ENCODE measurements at regions not wholly inside any gene's neighbourhood (a gene's known extent, or its start where the extent isn't known, plus 50 kb on each side); places are given as distances from the start of the nearest gene placed in this dataset.

GRCh38 chr4:100071506-100071905, 118.8 kb downstream of the DDIT4L start:
- no peaks in the 10 kb centered on the region for H3K27me3 ChIP-seq (replicated peaks; ENCODE audit: insufficient read depth)
- H3K27ac ChIP-seq = no peak overlapping the region
- ATAC-seq (ENCODE audit: insufficient number of reproducible peaks, low FRiP score, low read depth) (no peak), DNase-seq (ENCODE audit: low spot score) (no peak)
- no peaks in the 10 kb centered on the region for H3K4me1 ChIP-seq (ENCODE audit: control insufficient read depth in 1 of 2, low read depth in 2 of 2)
- no peaks in the 10 kb centered on the region for H3K9me3 ChIP-seq
- TF ChIP-seq CTCF (IDR thresholded peaks at IDR 0.05) = no peak
- H3K4me3 ChIP-seq = no peak overlapping the region
- H3K36me3 ChIP-seq = no peaks in the 10 kb centered on the region

GRCh38 chr4:100070868-100071267, 119.4 kb downstream of the DDIT4L start:
- no peaks in the 10 kb centered on the region for H3K9me3 ChIP-seq
- H3K27me3 ChIP-seq (replicated peaks; ENCODE audit: insufficient read depth) = no peaks in the 10 kb centered on the region
- no peak overlapping the region for H3K4me3 ChIP-seq
- no peak for ATAC-seq (ENCODE audit: insufficient number of reproducible peaks, low FRiP score, low read depth)
- no peak for DNase-seq (ENCODE audit: low spot score)
- no peak overlapping the region for H3K27ac ChIP-seq
- H3K4me1 ChIP-seq (ENCODE audit: control insufficient read depth in 1 of 2, low read depth in 2 of 2) = no peaks in the 10 kb centered on the region
- no peaks in the 10 kb centered on the region for H3K36me3 ChIP-seq
- TF ChIP-seq CTCF (IDR thresholded peaks at IDR 0.05) = no peak

DNA sequence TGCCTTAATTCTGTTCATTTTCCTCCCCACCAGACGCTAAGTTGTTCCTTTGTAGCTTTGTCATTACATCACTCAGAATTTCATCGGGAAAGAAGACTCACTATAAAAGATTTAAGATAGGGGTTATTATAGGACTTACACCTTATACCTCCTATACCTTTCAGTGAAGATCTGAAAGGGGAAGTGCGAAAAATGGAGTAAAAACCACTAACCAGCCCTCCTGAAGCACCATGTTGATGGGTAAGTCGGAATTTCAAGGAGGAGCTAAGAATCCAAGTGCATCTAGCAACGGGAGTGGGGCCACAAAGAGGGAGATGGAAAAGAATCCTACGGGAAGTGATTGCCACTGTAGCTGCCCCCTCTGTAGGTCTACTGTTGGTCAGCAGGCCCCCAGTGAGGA, 119.1 kb upstream of the H2AZ1 start:
- no peaks in the 10 kb centered on the region for H3K27me3 ChIP-seq (replicated peaks; ENCODE audit: insufficient read depth)
- no peak for TF ChIP-seq CTCF (IDR thresholded peaks at IDR 0.05)
- DNase-seq (ENCODE audit: low spot score) = no peak
- no peaks in the 10 kb centered on the region for H3K4me1 ChIP-seq (ENCODE audit: control insufficient read depth in 1 of 2, low read depth in 2 of 2)
- no peak for ATAC-seq (ENCODE audit: insufficient number of reproducible peaks, low FRiP score, low read depth)
- no peaks in the 10 kb centered on the region for H3K9me3 ChIP-seq
- no peak overlapping the region for H3K4me3 ChIP-seq
- no peaks in the 10 kb centered on the region for H3K36me3 ChIP-seq
- H3K27ac ChIP-seq = no peak overlapping the region

GRCh38 chr4:100067255-100067654, 117.2 kb upstream of the H2AZ1 start:
- no peaks in the 10 kb centered on the region for H3K27me3 ChIP-seq (replicated peaks; ENCODE audit: insufficient read depth)
- DNase-seq (ENCODE audit: low spot score) (no peak), ATAC-seq (ENCODE audit: insufficient number of reproducible peaks, low FRiP score, low read depth) (no peak)
- no peak for TF ChIP-seq CTCF (IDR thresholded peaks at IDR 0.05)
- H3K4me1 ChIP-seq (ENCODE audit: control insufficient read depth in 1 of 2, low read depth in 2 of 2) = no peaks in the 10 kb centered on the region
- H3K4me3 ChIP-seq = no peak overlapping the region
- no peaks in the 10 kb centered on the region for H3K36me3 ChIP-seq
- no peak overlapping the region for H3K27ac ChIP-seq
- H3K9me3 ChIP-seq = no peaks in the 10 kb centered on the region

DNA sequence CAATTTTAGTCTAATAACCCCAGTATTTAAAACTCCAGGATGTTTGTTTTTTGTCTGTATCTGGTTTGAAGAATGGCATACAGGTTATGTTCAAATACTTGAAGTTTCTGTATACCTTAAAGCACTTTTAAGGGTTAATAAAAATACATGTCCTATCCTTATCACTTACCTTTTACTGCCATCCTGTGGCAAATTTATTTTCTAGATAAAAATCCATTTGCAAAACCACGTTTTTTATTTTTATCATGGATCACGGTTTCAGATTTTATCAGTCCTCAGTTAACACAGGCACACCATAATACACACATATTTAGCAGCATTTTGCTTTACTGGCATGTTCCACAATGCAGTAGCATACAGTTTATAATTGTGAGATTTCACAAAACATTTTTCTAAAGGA, 113.3 kb upstream of the H2AZ1 start:
- Histone ChIP-seq H3K36me3 (no peaks in the 10 kb centered on the region), H3K9me3 (no peaks in the 10 kb centered on the region), H3K4me1 (ENCODE audit: control insufficient read depth in 1 of 2, low read depth in 2 of 2) (no peaks in the 10 kb centered on the region), H3K27me3 (replicated peaks; ENCODE audit: insufficient read depth) (no peaks in the 10 kb centered on the region), H3K4me3 (no peak overlapping the region), H3K27ac (no peak overlapping the region)
- no peak for TF ChIP-seq CTCF (IDR thresholded peaks at IDR 0.05)
- ATAC-seq (ENCODE audit: insufficient number of reproducible peaks, low FRiP score, low read depth) (no peak), DNase-seq (ENCODE audit: low spot score) (no peak)

Data from thoracic aorta (tissue), 2 donors.